ENCODE measurements at regions not wholly inside any gene's neighbourhood (a gene's known extent, or its start where the extent isn't known, plus 50 kb on each side); places are given as distances from the start of the nearest gene placed in this dataset.

DNA sequence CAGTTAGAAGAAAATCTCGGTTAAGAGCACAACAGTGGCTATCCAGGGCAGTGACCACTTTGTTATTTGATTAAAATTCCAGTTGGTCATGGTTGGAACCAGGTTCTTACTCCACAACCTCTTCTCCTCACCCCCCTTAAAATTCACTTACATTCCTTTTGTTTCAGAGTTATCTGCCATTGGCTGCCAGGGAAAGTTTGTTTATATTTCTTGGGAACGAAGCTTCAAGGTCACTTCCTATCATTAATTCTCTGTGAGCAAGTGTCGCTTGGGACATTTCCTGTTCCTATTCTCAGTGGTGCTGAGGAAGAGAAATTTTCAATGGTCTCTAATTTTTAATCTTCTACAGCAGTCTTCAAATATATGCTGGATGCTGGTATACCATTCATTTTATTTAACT, 121.1 kb upstream of the COL21A1 start:
- TF ChIP-seq RFX5 (IDR thresholded peaks at IDR 0.05; ENCODE audit: low read depth, low read length), result no peak
- no peak for TF ChIP-seq POLR2A (IDR thresholded peaks at IDR 0.05; ENCODE audit: low read depth, low read length)
- TF ChIP-seq, protein P1, sequence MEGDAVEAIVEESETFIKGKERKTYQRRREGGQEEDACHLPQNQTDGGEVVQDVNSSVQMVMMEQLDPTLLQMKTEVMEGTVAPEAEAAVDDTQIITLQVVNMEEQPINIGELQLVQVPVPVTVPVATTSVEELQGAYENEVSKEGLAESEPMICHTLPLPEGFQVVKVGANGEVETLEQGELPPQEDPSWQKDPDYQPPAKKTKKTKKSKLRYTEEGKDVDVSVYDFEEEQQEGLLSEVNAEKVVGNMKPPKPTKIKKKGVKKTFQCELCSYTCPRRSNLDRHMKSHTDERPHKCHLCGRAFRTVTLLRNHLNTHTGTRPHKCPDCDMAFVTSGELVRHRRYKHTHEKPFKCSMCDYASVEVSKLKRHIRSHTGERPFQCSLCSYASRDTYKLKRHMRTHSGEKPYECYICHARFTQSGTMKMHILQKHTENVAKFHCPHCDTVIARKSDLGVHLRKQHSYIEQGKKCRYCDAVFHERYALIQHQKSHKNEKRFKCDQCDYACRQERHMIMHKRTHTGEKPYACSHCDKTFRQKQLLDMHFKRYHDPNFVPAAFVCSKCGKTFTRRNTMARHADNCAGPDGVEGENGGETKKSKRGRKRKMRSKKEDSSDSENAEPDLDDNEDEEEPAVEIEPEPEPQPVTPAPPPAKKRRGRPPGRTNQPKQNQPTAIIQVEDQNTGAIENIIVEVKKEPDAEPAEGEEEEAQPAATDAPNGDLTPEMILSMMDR (conservative IDR thresholded peaks at IDR 0.05; ENCODE audit: low read depth, low read length), result no peak
- no peak for TF ChIP-seq MXI1 (IDR thresholded peaks at IDR 0.05; ENCODE audit: borderline replicate concordance, low read depth, low read length)
- TF ChIP-seq, protein P2, sequence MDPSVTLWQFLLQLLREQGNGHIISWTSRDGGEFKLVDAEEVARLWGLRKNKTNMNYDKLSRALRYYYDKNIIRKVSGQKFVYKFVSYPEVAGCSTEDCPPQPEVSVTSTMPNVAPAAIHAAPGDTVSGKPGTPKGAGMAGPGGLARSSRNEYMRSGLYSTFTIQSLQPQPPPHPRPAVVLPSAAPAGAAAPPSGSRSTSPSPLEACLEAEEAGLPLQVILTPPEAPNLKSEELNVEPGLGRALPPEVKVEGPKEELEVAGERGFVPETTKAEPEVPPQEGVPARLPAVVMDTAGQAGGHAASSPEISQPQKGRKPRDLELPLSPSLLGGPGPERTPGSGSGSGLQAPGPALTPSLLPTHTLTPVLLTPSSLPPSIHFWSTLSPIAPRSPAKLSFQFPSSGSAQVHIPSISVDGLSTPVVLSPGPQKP (IDR thresholded peaks at IDR 0.05; ENCODE audit: borderline replicate concordance, low read depth, low read length), result no peak
- no peak for TF ChIP-seq RAD21 (IDR thresholded peaks at IDR 0.05; ENCODE audit: low read length)
- no peak for TF ChIP-seq BHLHE40 (IDR thresholded peaks at IDR 0.05; ENCODE audit: low read depth, low read length)
- no peak for TF ChIP-seq RCOR1 (IDR thresholded peaks at IDR 0.05; ENCODE audit: insufficient replicate concordance, low read length)
- TF ChIP-seq, protein P3, sequence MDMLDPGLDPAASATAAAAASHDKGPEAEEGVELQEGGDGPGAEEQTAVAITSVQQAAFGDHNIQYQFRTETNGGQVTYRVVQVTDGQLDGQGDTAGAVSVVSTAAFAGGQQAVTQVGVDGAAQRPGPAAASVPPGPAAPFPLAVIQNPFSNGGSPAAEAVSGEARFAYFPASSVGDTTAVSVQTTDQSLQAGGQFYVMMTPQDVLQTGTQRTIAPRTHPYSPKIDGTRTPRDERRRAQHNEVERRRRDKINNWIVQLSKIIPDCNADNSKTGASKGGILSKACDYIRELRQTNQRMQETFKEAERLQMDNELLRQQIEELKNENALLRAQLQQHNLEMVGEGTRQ (IDR thresholded peaks at IDR 0.05; ENCODE audit: low read depth, low read length), result no peak
- TF ChIP-seq SMC3 (IDR thresholded peaks at IDR 0.05; ENCODE audit: low read depth, low read length), result no peak
- no peak for TF ChIP-seq MAFK (IDR thresholded peaks at IDR 0.05; ENCODE audit: low read depth, low read length)
- TF ChIP-seq CEBPB (IDR thresholded peaks at IDR 0.05; ENCODE audit: low read depth, low read length), result no peak
- no peak for TF ChIP-seq FOS (IDR thresholded peaks at IDR 0.05; ENCODE audit: low read depth, low read length)
- TF ChIP-seq MAZ (IDR thresholded peaks at IDR 0.05; ENCODE audit: borderline replicate concordance, low read depth, low read length), result no peak

All from IMR-90 (cell line).